ENCODE measurements at regions not wholly inside any gene's neighbourhood (a gene's known extent, or its start where the extent isn't known, plus 50 kb on each side); places are given as distances from the start of the nearest gene placed in this dataset.

DNA sequence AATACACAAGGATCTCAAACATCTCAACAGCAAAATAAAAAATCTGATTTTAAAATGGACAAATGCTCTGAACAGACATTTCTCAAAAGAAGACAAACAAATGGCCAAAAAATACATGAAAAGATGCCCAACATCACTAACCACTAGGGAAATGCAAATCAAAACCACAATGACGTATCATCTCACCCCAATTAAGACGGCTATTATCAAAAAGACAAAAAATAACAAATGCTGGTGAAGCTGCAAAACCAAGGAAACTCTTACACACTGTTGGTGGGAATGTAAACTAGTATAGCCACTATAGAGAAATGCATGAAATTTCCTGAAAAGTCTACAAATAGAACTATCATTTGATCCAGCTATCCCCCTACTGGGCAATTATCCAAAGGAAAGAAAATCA lies 145.0 kb downstream of the BTG1 start:
- no peak for DNase-seq (ENCODE audit: low read depth in 2 of 2)

DNA sequence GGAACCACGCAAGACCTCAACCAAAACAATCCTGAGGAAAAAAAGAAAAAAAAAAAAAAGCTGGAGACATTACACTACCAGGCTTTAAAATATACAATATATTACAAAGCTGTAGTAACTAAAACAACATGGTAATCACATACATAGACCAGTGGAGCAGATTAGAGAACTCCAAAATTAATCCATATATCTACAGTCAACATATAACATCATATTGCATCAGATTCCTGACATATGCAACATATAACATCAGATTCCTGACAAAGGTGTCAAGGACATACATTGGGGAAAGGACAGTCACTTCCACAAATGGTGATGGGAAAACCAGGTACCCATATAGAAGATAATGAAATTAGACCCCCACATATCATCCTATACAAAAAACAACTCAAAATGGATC lies 145.8 kb downstream of the BTG1 start:
- DNase-seq (ENCODE audit: low read depth in 2 of 2): no peak

DNA sequence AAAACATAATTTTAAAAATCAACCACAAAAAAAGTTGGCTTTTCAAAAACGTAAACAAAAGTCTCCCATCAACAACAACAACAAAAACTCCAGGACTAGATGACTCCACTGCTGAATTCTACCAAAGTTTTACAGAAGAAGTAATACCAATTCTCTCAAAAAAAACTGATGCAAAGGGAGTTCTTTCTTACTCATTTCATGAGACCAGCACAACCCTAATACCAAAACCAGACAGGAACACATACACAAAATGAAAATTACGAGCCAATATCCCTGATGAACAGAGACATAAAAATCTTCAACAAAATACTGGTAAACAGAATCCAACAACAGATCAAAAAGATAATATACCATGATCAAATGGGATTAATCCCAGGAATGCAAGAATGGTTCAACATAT lies 147.3 kb downstream of the BTG1 start:
- no peak for DNase-seq (ENCODE audit: low read depth in 2 of 2)

DNA sequence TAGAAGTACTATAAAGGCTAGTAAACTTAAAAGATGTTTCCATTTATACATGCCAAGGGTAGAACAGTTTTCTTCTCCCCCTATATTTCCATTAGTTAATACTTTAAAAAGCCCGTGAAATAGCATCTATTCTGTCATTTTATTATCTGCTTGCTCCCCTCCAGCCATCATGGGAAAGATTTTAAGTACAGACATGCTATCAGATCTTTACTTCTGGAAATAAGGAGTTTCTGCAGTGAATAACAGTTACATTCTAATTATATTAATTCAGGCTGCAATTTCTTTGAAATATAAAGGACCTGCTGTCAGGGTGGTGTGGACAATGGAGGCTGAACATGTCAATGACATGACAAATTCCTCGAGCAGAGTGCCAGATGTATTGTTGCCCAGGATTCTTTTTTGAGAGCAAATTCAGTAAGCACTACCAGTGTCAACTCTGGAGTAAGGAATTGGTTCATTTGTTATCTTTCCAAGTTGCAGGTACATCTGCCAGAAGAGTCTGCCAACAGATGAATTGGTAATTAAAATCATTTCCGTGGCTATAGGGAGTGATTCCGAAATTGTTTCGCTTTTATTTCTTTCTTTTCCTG lies 151.3 kb downstream of the BTG1 start:
- no peak for DNase-seq (ENCODE audit: low read depth in 2 of 2)

DNA sequence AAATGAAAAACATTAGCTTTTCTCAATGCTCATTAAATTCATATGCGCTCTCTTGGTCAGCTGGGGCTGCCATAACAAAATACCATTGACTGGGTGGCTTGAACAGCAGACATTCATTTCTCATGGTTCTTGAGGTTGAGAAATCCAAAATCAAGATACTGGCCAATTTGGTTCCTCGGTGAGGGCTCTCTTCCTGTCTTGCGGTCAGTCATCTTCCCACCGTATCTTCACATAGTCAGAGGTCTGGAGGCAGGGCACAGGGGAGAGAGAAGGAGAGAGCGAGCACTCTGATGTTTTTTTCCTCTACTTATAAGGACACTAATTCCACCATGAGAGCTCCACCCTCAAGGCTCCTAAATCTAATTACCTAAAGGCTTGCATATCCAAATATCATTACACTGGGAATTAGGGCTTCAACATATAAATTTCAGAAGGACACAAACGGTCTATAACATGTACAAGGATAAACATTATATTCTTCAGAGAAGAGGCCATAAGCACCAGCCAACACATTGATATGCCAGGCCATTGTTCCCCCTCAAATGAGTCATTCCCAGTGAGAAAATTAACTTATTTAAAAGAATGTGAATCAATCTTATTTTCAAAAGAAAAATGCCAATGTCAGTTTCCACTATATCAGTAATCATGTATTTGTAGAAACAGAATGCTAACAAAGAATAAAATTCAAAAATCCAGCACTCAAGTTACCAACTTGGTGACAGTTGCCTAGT lies 152.2 kb downstream of the BTG1 start:
- DNase-seq (ENCODE audit: low read depth in 2 of 2): no peak

DNA sequence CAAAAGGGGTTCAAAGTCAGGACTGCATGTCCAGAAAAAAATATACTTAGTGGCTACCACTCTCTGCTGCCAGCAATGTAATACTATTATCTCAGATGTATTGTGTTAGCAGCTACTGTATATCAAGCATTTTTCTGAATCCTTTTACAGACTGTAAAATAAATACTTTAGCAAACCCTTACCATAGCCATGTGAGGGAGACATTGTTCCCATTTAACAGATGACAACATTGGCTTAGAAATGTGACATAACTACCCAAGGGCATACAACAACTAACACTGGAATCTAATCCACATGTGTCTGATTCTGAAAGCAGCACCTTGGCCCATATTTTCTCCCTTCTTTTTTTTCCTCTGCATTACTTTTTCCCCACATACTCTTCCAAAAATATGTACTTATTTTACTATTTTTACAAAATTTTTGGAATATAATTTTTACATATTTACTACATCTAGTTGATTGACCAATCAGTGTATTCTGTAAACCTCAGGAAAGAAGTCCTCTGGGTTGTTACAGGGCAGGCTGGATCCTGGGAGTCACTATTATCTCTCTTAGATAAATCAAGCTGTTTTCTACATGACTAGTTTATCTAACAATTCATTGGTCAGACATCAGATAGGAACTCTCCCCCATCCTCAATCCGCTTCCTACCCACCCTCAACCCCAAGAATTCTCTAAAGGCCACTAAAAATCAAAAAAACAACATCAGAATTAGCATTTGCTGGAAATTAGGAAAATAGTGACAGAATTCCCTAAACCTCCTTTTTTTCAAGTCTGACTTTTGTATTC lies 154.1 kb downstream of the BTG1 start:
- DNase-seq (ENCODE audit: low read depth in 2 of 2): no peak

DNA sequence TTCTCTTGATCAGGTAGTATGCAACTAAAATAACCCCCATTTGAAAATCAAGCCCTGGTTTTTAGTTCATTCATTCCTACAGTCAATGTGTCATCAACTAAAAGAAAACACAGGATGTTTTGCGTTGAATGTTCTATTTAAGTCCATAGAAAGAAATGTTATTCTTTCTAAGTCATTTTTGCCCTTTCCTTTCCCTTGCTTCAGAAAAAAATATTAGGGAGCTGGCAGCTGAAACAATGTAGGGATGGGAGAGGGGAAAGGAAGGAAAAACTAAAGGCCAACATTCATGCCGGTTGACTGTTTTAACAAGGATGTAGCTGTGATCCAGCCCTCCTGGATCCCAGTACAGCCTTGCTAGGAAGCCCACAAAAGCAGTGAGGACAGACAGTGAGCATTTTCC lies 155.1 kb downstream of the BTG1 start:
- no peak for DNase-seq (ENCODE audit: low read depth in 2 of 2)

DNA sequence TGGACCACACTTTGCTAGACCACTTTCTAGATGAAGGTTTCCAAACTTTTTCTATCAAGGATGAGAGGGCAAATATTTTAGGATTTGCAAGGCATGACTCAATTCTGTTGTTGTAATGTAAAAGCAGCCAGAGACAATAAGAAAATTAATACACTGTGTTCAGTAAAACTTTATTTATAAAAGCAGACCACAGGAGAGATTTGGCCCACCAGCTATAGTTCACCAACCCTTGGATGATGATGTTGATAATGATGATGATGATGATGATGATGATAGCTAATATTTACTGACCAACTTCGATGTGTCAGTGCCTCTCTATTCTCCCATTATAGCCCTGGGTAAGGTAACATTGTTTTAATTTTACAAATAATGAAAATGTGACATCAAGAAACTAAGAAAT lies 156.5 kb downstream of the BTG1 start:
- DNase-seq (ENCODE audit: low read depth in 2 of 2): no peak

DNA sequence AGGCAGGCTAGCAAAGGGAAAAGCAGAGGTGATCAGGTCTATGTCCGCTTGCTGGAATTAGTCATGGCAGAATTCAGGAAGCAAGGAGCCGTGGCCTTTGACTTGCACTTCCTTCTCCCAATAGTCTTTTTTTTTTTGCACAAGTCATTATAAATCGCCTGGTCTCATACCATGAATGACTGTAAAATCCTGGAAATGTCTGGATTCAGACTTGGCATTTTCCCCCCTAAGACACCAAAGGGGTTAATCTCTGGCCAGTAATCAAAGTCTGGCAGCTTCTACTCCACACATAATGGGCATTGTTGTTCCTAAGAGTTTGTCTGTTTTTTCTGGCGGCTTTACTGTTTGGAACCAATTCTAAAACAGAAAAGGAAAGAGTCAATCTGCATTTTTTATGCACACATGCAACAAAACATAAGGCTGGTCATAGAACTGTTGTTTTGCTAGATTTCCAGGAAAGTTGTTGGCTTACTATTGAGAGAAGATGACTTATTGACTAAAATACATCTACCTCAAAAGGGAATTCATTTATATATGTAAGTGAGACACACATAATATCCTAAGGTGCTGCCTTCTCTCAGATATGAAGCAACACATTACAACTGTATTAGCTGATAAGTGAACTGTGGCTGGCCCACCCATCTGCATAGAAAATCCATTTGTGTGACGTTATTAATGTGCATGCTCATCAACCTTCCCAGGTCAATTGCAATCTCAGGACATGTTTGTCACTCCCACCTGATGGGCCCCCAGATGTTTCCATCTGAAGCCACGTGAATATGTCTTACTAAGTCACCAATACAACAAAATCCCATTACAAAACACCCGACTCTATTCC lies 157.3 kb downstream of the BTG1 start:
- no peak for DNase-seq (ENCODE audit: low read depth in 2 of 2)

DNA sequence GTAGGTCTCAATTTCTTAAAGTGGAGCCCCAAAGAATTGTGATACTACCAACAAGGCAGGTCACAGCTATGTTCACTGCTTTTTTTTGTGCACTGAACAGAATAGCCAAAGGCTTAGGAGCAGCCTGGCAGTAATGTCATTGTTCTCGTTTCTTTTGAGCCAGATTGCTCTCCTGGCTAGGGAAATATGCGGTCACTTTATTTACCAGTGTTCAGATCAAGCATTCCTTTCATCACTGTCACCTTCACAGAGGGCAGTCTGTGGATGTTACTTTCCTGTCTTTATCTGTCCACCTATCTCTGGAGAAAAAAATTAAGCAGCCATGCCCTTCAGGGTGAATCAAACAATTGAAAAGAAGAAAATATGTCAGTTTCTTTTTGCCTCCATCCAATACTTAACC lies 159.6 kb downstream of the BTG1 start:
- no peak for DNase-seq (ENCODE audit: low read depth in 2 of 2)

DNA sequence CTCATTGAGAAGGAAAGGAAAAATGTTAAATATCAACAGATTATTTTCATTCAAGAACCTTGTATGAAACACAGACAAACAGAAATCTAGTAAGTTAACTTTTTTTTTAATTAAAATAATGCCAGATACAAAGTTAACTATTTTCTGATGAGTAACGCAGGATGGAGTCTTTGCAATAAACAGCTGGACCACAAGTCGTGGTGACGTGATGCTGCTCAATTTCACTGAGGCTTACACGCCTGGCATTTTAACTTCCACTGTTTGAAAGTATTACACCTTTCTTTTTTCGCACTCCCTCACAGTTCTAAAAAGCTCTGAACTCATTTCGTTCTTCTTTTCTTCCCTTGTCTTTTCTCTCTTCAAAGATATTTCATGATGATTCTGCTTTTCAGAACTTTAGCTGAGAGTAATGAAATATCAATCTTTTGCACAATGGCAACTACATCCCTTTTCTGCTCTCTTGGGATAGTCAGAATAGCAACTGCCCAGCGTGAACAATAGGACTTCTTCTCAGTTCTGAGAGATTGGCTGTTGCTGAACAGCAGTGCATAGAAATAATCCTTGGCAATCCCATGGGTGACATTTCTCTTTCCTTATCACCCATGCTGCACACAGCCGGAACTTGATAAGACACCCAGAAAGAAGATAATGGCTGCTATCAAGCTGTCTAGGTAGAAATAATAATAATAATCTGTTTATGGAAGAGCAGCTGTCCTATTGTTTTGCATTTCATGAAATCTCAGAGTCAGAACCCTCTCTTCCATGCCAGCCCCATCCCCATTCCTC lies 160.5 kb downstream of the BTG1 start:
- DNase-seq (ENCODE audit: low read depth in 2 of 2): no peak

DNA sequence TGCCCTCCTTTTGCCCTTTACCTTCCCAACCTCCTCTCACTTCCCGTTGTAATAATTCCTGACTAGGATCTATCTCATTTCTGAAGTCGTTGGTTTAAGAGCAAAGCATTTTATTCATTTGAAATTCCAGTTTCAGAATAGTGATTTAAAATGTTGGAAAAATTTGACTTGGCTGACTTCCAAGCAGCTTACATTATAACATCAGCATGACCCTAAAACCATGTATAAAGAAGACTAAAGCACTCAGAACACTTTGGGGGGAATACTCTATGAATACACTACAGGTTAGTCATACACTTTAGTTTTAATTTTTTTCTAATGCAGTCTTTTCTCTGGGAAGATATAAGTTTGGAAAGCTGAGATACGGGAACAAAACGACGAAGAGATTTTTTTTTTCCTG lies 161.1 kb downstream of the BTG1 start:
- DNase-seq (ENCODE audit: low read depth in 2 of 2): no peak

DNA sequence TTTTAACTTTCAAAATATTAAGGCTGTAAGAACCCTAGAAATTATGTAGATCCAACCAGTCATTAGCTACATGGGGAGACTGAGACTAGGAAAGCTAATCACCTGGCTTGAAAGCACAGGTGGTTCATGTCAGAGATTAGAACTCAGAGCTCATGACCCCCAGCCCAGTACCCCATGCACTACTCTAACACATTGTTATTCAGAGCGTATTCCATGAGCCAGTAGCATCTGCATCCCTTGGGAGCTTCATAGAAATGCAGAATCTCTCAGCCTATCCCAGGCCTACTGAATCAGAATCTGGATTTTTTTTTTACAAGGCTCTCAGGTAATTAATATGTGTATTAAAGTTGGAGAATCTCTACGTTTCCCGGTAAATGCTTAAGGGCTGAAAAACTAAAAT lies 161.7 kb downstream of the BTG1 start:
- DNase-seq (ENCODE audit: low read depth in 2 of 2): no peak

DNA sequence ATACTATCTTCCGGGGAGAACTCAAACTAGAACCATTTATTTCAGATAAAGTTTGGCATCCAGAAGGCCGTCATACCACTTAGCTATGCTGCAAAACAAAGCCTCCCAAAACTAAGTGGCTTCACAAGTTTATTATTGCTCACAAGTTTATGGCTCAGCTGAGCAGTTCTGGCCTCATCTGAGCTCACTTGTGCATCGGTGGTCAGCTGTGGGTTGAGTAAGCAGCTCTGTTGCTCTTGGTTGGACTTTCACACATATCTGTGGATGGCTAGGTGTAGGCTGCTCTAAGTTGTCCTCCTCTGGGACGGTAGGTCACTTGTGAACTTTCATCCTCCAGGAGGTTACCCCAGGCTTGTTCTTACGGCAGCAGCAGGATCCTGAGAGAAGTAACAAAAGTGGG lies 162.7 kb downstream of the BTG1 start:
- no peak for DNase-seq (ENCODE audit: low read depth in 2 of 2)

DNA sequence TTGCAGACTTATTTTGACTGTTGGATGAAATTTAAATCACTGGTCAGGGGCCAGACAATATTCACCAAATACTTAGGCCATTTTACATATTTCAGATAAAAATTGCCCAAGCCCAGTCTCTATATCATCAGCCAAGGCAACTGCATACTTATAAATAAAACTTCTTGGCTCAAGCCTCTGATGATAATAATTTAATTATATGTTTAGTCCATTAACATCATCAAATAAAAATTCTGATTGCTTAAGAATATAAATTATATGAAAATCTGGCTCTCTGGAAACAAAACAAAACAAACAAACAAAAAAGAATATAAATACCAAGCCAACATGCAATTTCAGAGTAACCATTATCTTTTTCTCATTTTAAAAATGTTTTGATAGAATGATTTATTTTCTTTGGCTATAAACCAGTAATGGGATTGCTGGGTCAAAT lies 165.2 kb downstream of the BTG1 start:
- DNase-seq (ENCODE audit: low read depth in 2 of 2): no peak

DNA sequence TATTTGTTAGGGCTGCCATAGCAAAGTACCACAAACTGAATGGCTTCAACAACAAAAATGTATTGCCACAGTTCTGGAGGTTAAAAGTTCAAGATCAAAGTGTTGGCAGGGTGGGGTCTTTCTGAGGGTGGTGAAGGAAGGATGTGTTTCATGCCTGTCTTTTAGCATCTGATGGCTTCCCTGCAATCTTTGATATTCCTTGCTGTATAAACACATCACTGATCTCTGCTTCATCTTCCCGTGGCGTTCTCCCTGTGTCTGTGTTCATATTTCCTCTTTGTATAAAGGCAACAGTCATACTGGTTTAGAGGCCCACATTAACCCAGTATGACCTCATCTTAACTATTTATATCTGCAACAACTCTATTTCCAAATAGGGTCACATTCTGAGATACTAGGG lies 167.5 kb downstream of the BTG1 start:
- DNase-seq (ENCODE audit: low read depth in 2 of 2): no peak

DNA sequence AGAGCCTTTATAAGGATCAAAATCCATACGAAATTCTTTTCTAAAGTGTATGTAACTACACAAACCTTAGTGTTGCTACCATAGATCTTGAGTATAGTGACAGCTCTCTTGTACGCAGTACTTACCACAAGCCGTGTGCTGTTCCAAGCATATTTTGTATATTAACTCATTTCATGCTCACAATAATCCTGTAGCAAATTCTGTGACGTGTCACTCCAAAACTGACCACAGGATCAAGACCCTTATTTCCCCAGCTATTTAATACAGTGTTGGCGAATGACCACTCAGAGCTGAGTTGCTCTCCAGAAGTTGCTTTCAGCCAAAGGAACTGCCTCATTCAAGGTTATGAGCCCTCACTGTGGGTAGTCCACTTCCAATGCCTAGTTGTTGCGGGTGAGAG lies 169.8 kb downstream of the BTG1 start:
- no peak for DNase-seq (ENCODE audit: low read depth in 2 of 2)

DNA sequence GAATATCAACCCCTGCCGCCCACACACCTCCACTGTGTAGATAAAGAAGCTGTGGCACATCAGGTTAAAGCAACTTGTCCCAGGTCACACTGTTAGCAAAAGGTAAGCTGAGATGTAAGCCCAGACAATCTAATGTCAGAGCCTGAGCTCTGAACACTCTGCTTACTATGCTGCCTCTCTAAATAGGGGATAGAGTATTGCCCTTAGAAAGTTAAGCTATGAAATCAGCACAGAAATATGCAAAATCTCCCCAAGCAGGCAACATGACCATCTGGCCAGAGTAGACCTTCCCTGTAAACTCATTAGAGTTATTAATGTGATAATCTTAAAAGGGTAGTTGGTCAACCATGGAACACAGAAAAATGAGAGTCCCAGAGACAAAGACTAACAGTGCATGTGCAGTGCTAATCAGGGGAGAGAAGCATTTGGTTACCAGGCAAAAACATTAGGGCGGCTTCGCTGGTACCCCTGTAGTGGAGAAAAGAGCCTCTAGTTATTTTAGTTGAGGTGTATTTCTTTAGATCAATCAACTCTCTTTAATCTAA lies 171.0 kb downstream of the BTG1 start:
- no peak for DNase-seq (ENCODE audit: low read depth in 2 of 2)

DNA sequence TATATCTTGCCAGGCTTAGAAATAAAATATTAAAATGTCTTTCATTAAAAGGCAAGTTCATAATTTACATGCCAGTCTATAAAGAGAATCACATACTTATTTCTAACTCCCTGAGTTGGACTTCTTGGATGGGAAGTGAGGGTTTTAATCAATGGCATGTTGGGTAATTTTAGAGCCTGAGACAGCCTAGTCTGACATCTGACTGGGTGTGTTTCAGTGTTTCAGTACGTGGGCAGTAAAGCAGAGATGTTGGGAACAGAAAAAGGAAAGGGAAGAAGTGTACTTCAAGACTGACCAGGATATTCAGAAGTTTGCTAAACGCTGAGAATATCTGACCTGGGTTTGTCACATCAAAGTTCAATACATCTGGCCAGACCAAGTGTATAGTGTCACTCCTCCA lies 171.8 kb downstream of the BTG1 start:
- no peak for DNase-seq (ENCODE audit: low read depth in 2 of 2)

DNA sequence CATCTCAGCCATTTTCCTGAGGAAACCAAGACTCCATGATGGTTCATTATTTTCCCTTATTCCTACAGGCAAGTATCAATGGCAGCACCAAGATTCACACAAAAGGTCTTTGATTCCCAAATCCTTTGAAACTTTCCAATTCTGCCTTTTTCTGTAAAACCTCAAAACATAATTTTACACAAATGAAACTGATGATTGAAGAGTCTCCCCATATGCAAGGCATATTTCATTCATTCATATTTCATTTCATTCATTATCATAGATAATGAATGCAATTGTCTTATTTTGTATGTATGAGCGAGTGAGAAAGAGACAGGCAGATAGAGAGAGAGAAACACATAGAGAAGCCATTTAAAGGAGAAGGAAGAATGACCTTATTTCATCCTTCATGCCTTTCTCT lies 172.8 kb downstream of the BTG1 start:
- DNase-seq (ENCODE audit: low read depth in 2 of 2): no peak

DNA sequence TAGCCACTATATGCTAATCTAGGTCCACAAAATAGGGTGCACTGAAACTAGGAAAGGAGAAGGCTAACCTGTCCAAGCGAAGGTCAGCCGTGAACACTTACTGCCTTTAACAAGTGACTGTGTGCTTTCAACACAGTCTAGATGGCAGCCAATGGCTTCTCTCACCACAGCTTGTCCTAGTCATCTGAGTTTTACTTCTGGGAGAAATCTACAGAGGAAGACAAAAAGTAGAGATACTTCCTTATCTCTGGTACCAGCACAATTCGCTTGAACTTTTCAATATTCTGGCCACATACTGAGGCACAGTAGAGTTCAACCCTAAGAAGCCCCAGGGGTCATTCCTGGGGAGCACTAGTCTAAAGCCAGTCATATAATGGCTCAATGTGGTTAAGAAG lies 176.9 kb downstream of the BTG1 start:
- DNase-seq (ENCODE audit: low read depth in 2 of 2): no peak

Data from stimulated activated CD4-positive, alpha-beta T cell treated with anti-CD3 and anti-CD28 coated beads, Interleukin-4, amount 100 ng/mL, for 48 hours (primary cell).